Natural killer cell treated with Interleukin-12 subunit alpha and Interleukin-12 subunit beta and Interleukin-15 and Interleukin-18, amount 100 ng/mL, for 72 hours (primary cell): ENCODE measurements at regions not wholly inside any gene's neighbourhood (a gene's known extent, or its start where the extent isn't known, plus 50 kb on each side); places are given as distances from the start of the nearest gene placed in this dataset.

Experiments used
- ATAC-seq, 2 donors: fragments of 150-1000 bp; cut with Tn5 transposase in 1 of 2; sonication (Bioruptor Pico), chemical (Tn5 transposase) in 1 of 2; 2 replicates each; pipeline ENCODE4 v1.10.0; 2021
- DNase-seq: peaks from one replicate; pipeline ENCODE4 v3.0.0; 2022; ENCODE audit warnings: low spot score
- H3K27ac Mint-ChIP-seq, 2 donors: 1 replicate in 1 of 2; 2 replicates in 1 of 2; pipeline ENCODE4 v1.8.0; 2022; ENCODE audit warnings: mixed read lengths in 2 of 2, mild to moderate bottlenecking in 1 of 2, moderate library complexity in 1 of 2
- H3K27me3 Mint-ChIP-seq, 2 donors: 1 replicate in 1 of 2; 2 replicates in 1 of 2; pipeline ENCODE4 v1.8.0; 2022; ENCODE audit warnings: mixed read lengths in 2 of 2
- H3K36me3 Mint-ChIP-seq: one replicate; pipeline ENCODE4 v1.8.0; 2022; ENCODE audit warnings: mixed read lengths
- H3K4me1 Mint-ChIP-seq, 2 donors: 1 replicate in 1 of 2; 2 replicates in 1 of 2; pipeline ENCODE4 v1.8.0; 2022; ENCODE audit warnings: low read depth in 2 of 2, mixed read lengths in 2 of 2, mild to moderate bottlenecking in 1 of 2
- H3K4me3 Mint-ChIP-seq: one replicate; pipeline ENCODE4 v1.8.0; 2022; ENCODE audit warnings: mixed read lengths
- H3K9me3 Mint-ChIP-seq: 2 replicates; pipeline ENCODE4 v1.8.0; 2022; ENCODE audit warnings: mixed read lengths

DNA sequence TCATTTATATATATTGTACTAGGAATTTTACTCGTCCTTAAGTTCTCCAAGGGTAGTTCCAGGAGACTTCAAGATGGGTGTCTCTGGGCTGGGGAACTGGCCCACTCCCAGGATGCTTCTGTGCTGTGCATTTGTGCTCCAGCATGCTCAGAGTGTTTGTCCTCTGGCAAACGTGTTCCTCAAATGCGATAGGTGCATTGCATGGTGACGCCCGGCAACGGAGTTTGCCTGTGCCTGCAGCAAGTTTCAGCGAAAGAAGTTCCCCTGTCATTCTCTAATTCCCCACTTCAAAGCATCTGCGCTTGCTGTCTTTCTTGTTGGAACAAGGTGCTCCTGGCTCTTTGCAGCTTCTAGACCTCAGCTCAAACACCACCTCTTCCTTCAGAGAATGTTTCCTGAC lies 465.1 kb downstream of the GALR1 start:
- Mint-ChIP-seq H3K27ac (no peak overlapping the region), H3K36me3 (no peaks in the 10 kb centered on the region), H3K4me1 (no peaks in the 10 kb centered on the region), H3K9me3 (no peaks in the 10 kb centered on the region), H3K27me3 (peaks cover 30 to 50% of the 10 kb centered on the region in 2 donors), H3K4me3 (no peak overlapping the region)
- DNase-seq = no peak
- no peak for ATAC-seq

DNA sequence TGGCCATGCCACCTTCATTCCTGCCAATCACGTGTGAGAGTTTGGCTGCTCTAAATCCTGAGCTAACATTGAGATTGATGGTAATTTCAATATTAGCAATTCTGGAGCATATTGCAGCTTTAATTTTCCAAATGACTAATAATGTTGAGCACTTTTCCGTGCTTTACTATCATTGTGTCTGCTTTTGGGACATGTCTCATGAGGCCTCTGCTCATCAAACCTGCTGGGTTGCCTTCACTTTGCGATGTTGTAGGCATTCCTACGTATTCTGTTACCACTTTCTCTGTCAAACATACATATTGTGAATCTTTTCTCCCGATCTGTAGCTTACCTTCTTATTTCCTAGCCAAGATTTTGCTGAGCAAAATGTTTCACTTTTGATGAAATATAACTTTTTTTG lies 466.6 kb downstream of the GALR1 start:
- Mint-ChIP-seq H3K4me1 (no peaks in the 10 kb centered on the region), H3K27me3 (peaks cover 25 to 43% of the 10 kb centered on the region in 2 donors), H3K27ac (no peak overlapping the region), H3K4me3 (no peak overlapping the region), H3K36me3 (no peaks in the 10 kb centered on the region), H3K9me3 (no peaks in the 10 kb centered on the region)
- no peak for DNase-seq
- ATAC-seq = no peak

DNA sequence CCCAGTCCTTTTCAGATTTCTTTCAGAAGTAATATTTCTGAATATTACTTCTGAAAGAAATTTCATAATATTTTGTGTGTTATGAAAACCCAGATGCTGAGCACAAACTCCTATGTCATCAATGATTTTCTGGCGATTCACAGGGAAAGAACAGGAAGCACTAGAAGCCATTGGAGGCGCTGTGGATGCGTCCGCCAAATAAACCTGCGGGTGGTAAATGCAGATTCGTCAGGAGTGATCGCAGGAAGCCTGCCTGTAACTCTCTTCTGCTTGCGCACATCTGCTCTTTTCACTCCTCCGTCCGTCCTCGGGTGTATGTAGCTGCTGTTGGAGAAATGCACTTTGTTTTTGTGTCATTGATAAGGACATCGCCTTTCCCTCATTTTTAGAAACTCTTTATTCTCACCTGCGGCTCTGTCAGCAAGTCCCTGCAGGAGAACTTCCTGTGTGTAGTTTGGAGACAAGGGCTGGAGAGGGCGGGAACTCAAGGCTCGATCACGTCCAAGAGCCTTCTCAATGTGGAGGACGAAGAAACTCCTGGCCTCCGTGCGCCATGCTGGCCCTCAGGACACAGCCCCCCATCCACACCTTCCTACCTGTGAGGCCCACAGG lies 483.8 kb downstream of the GALR1 start:
- H3K27me3 Mint-ChIP-seq = peaks cover 34 to 73% of the 10 kb centered on the region in 2 donors
- ATAC-seq = no peak
- no peaks in the 10 kb centered on the region for H3K36me3 Mint-ChIP-seq
- H3K27ac Mint-ChIP-seq = no peak overlapping the region
- no peaks in the 10 kb centered on the region for H3K9me3 Mint-ChIP-seq
- H3K4me1 Mint-ChIP-seq = peaks cover 4 to 5% of the 10 kb centered on the region in 2 donors
- DNase-seq = no peak
- no peak overlapping the region for H3K4me3 Mint-ChIP-seq

DNA sequence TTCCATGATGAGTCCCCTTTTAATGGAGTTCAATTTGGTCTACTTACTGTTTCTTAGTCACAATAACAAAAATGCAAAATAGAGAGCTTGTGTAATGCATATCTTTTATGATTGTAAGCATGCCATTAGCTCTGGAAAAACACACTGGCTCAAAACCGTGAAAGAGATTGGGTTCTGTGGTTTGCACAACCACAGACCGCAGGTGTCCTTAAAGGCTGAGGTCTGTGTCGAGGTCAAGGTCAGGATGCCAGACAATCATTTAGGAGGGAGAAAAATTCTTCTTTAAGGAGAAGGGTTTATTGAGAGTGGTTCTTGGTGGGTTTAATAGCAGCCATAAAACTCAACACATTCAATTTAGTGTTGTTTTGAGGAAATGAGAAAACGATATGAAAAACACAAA lies 487.2 kb downstream of the GALR1 start:
- no peak overlapping the region for H3K27ac Mint-ChIP-seq
- ATAC-seq (no peak), DNase-seq (no peak)
- peaks cover 32 to 66% of the 10 kb centered on the region in 2 donors for H3K27me3 Mint-ChIP-seq
- peaks cover 4 to 5% of the 10 kb centered on the region in 2 donors for H3K4me1 Mint-ChIP-seq
- H3K36me3 Mint-ChIP-seq = no peaks in the 10 kb centered on the region
- no peak overlapping the region for H3K4me3 Mint-ChIP-seq
- H3K9me3 Mint-ChIP-seq = no peaks in the 10 kb centered on the region

DNA sequence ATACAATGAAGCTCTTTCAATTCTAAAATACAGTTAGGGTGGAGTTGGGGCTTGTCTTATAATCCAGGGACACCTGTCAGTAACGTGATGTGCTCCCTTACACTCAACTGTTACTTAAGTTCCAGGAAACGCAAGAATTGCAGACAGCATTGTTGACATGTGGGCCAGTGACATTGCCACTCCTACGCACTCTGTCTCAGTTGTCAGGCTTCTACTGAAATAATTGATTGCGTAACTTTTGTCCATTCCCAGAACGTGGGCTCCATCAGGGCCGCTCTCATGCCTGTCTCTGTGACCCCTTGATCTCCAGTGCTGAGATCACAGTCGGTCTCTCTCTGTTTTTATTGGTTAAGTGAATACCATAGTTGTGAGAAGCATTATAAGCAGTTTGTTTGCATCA lies 487.8 kb downstream of the GALR1 start:
- ATAC-seq (no peak), DNase-seq (no peak)
- Mint-ChIP-seq H3K27ac (no peak overlapping the region), H3K36me3 (no peaks in the 10 kb centered on the region), H3K4me3 (no peak overlapping the region), H3K9me3 (no peaks in the 10 kb centered on the region), H3K27me3 (peaks cover 31 to 64% of the 10 kb centered on the region in 2 donors), H3K4me1 (peaks cover 4 to 5% of the 10 kb centered on the region in 2 donors)

DNA sequence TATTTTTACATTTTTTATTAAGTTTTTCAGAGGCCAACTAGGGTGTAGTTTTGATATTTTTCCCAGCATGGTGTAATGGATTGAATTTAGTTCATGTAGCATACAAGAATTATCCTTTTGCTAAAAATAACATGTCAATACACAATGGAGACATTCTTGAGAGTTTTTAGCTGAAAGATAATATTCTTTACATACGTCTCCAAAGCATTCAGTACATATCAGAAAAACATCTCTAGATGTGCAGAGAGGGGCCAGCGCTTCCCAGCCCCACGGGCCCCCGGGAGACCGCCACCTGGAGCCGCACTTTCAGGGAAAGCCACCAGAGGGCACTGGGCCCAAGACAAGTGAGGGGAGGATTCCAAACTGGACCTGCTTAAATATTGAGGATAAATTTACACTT lies 499.4 kb downstream of the GALR1 start:
- no peak for ATAC-seq
- H3K27ac Mint-ChIP-seq = no peak overlapping the region
- H3K27me3 Mint-ChIP-seq = peaks cover 28 to 32% of the 10 kb centered on the region in 2 donors
- H3K4me1 Mint-ChIP-seq = no peaks in the 10 kb centered on the region
- H3K4me3 Mint-ChIP-seq = no peak overlapping the region
- DNase-seq = no peak
- H3K9me3 Mint-ChIP-seq = no peaks in the 10 kb centered on the region
- H3K36me3 Mint-ChIP-seq = no peaks in the 10 kb centered on the region

DNA sequence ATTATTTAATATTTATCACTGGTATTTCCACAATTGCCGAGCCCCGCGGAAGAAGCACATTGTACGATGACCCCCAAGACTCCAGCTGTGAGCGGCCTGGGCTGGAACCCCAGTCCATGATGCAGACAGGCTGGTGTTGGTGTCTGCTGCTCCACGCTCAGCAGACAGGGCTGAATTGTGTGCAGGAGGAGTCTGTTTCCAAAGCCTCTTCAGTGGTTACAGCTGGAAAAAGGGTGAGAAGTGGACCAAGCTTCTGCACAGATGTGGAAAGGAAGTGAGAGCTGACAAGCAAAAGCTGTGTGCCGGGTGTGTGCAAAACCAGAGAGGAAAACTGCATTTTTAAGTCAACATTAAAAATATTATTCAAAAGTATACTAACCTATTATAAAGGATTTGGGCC lies 500.4 kb downstream of the GALR1 start:
- Mint-ChIP-seq H3K27ac (no peak overlapping the region), H3K36me3 (no peaks in the 10 kb centered on the region), H3K27me3 (peaks cover 28 to 41% of the 10 kb centered on the region in 2 donors), H3K4me3 (no peak overlapping the region), H3K9me3 (no peaks in the 10 kb centered on the region), H3K4me1 (peaks cover 0 to 3% of the 10 kb centered on the region in 2 donors)
- DNase-seq = no peak
- no peak for ATAC-seq

DNA sequence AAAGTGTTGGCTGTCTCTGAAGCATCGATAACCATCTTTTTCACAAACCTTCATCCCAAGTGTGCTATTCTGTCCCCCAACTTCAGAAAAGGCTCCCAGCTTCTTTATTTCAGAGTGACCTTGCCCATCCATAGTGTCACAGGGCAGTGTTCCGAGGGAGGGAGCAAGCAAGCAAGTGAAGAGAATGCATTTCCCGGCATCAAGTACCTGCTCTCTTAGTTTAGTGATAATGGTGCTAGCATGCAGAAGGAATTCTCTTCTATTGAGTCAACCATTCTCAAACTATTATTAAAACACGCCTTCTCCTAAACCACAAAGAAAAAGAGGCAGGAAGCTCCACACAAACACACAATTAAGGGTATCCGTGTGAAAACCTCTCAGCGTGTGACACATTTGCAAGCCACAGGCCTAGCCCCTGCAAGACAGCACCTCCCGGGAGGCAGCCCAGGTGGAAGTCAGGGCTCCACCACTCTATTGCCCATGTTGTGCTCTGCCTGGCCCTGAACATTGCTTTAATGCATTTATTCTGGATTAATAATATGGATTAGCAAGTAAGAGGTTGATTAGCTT lies 504.9 kb downstream of the GALR1 start:
- Mint-ChIP-seq H3K9me3 (no peaks in the 10 kb centered on the region), H3K27ac (no peak overlapping the region), H3K4me1 (peaks cover 0 to 3% of the 10 kb centered on the region in 2 donors), H3K4me3 (no peak overlapping the region), H3K36me3 (no peaks in the 10 kb centered on the region), H3K27me3 (peaks cover 19 to 50% of the 10 kb centered on the region in 2 donors)
- DNase-seq = no peak
- ATAC-seq = no peak

DNA sequence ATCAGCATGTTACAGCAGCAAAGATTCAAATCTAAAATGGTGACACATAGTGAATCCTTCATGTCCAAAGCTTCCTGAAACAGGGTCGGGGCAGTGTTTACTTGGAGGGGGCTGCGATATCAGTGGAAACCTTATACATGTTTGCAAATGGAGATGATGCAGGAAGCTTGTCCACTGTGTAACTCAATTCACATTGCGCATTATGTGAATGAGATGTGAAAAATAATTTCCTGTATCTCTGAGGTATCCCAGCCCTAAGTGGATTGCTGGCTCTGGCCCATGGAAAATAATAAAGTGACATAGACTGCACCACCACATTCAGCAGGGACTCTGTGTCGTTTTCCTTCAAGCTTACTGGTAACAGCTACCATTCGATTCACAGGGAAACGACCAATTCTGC lies 505.5 kb downstream of the GALR1 start:
- DNase-seq (no peak), ATAC-seq (no peak)
- Mint-ChIP-seq H3K4me3 (no peak overlapping the region), H3K36me3 (no peaks in the 10 kb centered on the region), H3K9me3 (no peaks in the 10 kb centered on the region), H3K4me1 (peaks cover 0 to 3% of the 10 kb centered on the region in 2 donors), H3K27ac (no peak overlapping the region), H3K27me3 (peaks cover 26 to 56% of the 10 kb centered on the region in 2 donors)

DNA sequence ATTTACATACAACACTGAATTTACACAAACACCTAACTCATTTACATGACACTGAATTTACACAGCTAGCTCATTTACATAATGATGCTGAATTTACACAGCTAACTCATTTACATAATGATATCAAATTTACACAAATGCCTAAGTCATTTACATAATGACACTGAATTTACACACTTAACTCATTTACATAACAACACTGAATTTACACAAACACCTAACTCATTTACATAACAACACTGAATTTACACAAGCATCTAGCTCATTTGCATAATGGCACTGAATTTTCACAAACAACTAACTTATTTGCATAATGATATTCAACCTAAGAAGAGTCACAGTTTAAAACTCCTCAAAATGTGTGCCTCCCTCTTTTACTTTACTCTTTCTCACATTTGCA lies 511.7 kb downstream of the GALR1 start:
- no peak overlapping the region for H3K27ac Mint-ChIP-seq
- no peak overlapping the region for H3K4me3 Mint-ChIP-seq
- no peaks in the 10 kb centered on the region for H3K36me3 Mint-ChIP-seq
- peaks cover 38 to 68% of the 10 kb centered on the region in 2 donors for H3K27me3 Mint-ChIP-seq
- no peaks in the 10 kb centered on the region for H3K4me1 Mint-ChIP-seq
- H3K9me3 Mint-ChIP-seq = no peaks in the 10 kb centered on the region
- DNase-seq = no peak
- ATAC-seq = no peak

DNA sequence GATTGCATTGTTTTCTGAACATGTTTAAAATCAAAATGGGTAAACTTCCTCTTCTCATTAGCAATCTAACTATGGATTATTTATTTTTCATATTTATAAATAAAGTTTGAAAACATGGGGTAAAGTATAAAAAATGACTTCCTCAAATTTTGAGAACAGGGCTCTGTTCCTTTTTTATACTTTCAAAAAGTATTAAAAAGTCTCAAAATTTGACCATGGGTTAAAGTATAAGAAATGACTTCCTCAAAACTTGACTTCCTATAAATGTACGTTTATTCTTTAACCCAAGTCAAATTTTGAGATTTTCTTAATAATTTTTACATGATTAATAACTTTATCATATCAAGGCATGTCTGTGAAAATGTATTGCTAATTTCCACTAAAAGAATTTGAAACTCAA lies 512.4 kb downstream of the GALR1 start:
- no peak overlapping the region for H3K27ac Mint-ChIP-seq

DNA sequence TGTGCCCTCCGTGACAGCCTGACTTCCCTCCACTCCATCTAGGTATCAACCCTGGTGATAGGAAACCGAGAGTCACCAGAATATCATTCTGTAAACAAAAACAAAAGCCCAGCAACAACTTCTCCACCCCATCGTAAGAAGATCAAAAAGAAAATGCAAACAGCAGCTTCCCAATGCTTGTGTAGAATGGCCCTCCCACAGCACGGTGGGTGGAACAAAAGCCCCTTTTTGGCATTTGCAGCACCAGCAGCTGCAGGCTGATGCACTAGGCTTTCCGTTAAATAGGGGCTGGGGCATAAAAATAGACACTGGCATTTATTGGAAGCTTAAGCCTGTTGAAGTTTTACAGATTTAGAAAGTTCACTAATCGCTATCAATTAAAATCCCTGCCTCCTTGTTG lies 513.0 kb downstream of the GALR1 start:
- Mint-ChIP-seq H3K9me3 (no peaks in the 10 kb centered on the region), H3K4me1 (no peaks in the 10 kb centered on the region), H3K27ac (no peak overlapping the region), H3K36me3 (no peaks in the 10 kb centered on the region), H3K4me3 (no peak overlapping the region), H3K27me3 (peaks cover 41 to 68% of the 10 kb centered on the region in 2 donors)
- ATAC-seq = no peak
- no peak for DNase-seq

More for the DNA sequence above, 512.4 kb downstream of the GALR1 start:
- no peak for DNase-seq
- Mint-ChIP-seq H3K9me3 (no peaks in the 10 kb centered on the region), H3K4me1 (no peaks in the 10 kb centered on the region), H3K4me3 (no peak overlapping the region), H3K27me3 (peaks cover 41 to 68% of the 10 kb centered on the region in 2 donors), H3K36me3 (no peaks in the 10 kb centered on the region)
- ATAC-seq = no peak

DNA sequence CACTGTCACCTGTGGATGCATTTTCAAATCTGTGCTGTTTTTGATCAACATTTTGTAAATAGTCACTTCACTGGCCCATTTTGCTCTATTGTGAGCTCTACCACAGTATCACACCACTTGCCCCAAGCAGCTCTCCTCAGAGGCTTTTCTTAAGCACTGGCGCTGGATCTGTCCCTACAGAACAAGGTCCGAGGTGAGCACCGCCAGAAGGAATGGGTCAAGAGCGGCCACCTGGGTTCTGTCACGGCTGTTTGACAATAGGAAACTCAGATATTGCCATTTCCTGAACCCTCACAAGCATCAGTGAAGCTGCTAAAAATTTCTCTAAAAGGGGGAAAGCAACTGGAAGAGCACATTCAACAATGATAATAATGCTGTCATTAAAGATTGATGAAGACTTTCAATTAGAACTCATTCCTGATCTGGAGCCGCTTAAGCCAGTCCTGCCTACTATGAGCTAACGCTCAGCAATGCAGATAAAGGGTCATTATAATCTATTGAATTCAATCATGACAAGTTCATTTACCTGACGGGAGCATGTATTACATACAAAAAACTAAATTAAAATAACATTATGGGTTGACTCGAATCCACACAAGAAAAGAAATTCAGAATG lies 514.0 kb downstream of the GALR1 start:
- Mint-ChIP-seq H3K4me1 (no peaks in the 10 kb centered on the region), H3K36me3 (no peaks in the 10 kb centered on the region), H3K4me3 (no peak overlapping the region), H3K27me3 (peaks cover 40 to 58% of the 10 kb centered on the region in 2 donors), H3K27ac (no peak overlapping the region), H3K9me3 (no peaks in the 10 kb centered on the region)
- DNase-seq (no peak), ATAC-seq (no peak)

DNA sequence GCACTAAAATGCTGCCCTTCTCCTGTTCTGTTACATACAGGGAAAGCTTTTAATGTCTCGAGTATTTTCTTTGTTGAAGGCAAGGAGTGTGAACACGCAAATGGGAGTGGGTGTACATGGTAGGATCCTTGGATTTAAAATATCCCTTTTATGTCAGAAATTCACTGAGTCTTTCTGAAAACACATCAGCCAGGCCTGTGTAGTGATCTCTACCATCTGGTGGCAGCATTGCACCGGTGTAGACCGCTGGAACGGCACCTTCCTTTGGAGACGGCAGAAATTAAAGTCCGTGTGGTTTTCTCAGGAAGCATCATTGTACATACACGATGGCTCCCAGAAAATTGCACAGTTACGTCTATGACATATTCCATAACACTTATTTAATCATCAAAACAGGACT lies 515.8 kb downstream of the GALR1 start:
- no peaks in the 10 kb centered on the region for H3K9me3 Mint-ChIP-seq
- no peak overlapping the region for H3K27ac Mint-ChIP-seq
- peaks cover 27 to 41% of the 10 kb centered on the region in 2 donors for H3K27me3 Mint-ChIP-seq
- ATAC-seq (no peak), DNase-seq (no peak)
- no peak overlapping the region for H3K4me3 Mint-ChIP-seq
- H3K36me3 Mint-ChIP-seq = no peaks in the 10 kb centered on the region
- no peaks in the 10 kb centered on the region for H3K4me1 Mint-ChIP-seq
